Fibroblast of villous mesenchyme (primary cell): ENCODE measurements at regions not wholly inside any gene's neighbourhood (a gene's known extent, or its start where the extent isn't known, plus 50 kb on each side); places are given as distances from the start of the nearest gene placed in this dataset.
"Not testable (repeated sequence)": the region's sequence is repeated elsewhere in the genome, so short reads cannot be mapped to it uniquely, and the experiment has no call there.

Experiments used
- DNase-seq: peaks from one replicate; pipeline ENCODE4 v3.0.0-alpha.2; 2010; ENCODE audit warnings: low read depth
- H3K4me3 ChIP-seq: 2 replicates; pipeline ENCODE4 v1.5.1; 2011; ENCODE audit warnings: low read depth, mild to moderate bottlenecking, low read length
- CTCF ChIP-seq: IDR thresholded peaks from 2 replicates; pipeline ENCODE4 v1.5.1; 2012; ENCODE audit warnings: low read depth, mild to moderate bottlenecking, low read length; ENCODE audit not compliant: insufficient read depth

DNA sequence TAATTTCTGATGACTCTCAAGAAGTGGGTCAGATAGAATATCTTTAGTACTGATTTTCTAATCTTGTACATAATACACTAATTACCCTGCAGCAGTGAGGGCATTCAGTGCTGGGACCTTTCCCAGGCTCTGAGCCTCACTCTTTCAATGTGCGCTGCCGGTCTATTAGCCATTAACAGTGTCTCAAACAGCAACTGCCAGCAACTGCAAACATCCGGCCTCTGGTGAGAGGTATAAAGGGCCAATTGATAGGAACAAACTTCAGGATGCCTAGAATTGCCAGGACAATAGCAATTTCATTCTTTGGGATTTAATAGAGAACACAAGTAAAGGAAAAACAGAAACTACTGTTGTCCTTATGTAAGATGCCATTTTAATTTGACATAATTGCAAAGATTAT, 604.4 kb upstream of the SPRY2 start:
- H3K4me3 ChIP-seq, result no peak overlapping the region
- DNase-seq, result no peak
- TF ChIP-seq CTCF, result no peak

GRCh38 chr13:80939581-80939980, 598.7 kb upstream of the SPRY2 start:
- no peak for TF ChIP-seq CTCF
- no peak overlapping the region for H3K4me3 ChIP-seq
- no peak for DNase-seq

GRCh38 chr13:80931766-80932165, 590.8 kb upstream of the SPRY2 start:
- no peak for TF ChIP-seq CTCF
- DNase-seq, result peak; percentile 21
- no peak overlapping the region for H3K4me3 ChIP-seq

GRCh38 chr13:80931118-80931517, 590.2 kb upstream of the SPRY2 start:
- DNase-seq, result no peak
- TF ChIP-seq CTCF, result no peak
- H3K4me3 ChIP-seq, result no peak overlapping the region

DNA sequence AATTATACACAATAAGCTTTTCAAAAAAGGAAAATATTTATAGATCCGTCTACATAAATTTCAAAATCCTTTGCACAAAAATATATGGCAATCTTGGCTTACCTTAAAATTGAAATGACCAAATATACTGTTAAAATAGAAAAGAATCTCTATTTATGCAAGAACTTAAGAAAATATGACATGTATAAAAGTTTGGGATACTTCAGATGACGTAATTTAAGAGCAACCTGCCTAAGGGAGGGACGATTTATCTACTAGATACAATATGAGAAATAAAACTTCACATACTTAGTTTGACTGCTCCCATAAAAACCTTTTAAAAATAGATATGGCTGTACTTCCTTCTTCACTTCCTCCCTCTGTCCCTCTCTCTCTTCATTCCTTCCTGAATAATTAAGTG, 587.3 kb upstream of the SPRY2 start:
- DNase-seq, result no peak
- no peak overlapping the region for H3K4me3 ChIP-seq
- TF ChIP-seq CTCF, result no peak

DNA sequence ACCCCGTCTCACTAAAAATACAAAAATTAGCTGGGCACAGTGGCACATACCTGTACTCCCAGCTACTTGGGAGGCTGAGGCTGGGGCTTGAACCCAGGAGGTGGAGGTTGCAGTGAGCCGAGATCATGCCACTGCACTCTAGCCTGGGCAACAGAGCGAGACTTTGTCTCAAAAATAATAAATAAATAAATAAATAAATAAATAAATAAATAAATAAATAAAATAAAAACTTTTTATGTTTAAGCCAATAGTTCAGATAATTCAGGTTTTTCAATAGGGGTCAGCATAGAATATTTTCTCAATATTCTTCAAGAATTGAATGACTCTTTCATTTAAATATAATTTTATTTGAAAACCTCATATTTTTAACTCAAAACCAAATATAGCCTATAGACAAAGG, 585.1 kb upstream of the SPRY2 start:
- DNase-seq, H3K4me3 ChIP-seq: not testable (repeated sequence)

- no peak for DNase-seq
- H3K4me3 ChIP-seq, result no peak overlapping the region
- no peak for TF ChIP-seq CTCF
These were observed 583.7 kb upstream of the SPRY2 start for GRCh38 chr13:80924596-80924995.

DNA sequence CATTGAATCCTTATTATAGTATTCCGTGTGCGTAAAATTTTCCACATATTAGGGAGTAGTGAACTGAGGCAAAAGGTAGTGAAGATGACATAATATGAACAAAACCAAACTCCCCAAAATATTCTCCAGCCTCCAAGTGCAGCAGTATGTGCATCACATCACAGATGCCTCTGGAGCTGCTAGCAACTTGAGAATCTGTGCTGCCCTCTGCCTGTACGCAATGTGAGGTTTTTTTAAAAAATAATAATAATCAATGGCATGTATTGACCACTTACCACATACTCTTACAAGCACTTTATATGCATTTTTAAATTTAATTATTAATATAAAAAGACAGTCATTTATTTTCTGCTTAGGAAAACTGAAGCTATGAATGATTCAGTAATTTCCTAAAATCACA, 583.0 kb upstream of the SPRY2 start:
- no peak for DNase-seq
- H3K4me3 ChIP-seq, result no peak overlapping the region
- no peak for TF ChIP-seq CTCF
